OCI-LY3 (cell line): ENCODE measurements at regions not wholly inside any gene's neighbourhood (a gene's known extent, or its start where the extent isn't known, plus 50 kb on each side); places are given as distances from the start of the nearest gene placed in this dataset.

Source experiments
- CTCF ChIP-seq: fragments of 200-600, 300-600 bp; sonication (generic); IDR thresholded peaks from 2 replicates; pipeline ENCODE4 v1.5.1; 2014; ENCODE audit warnings: antibody characterized with exemption, low read length, low read depth
- EZH2phosphoT487 ChIP-seq: fragments of 200-600 bp; shearing (Covaris generic); IDR thresholded peaks from 2 replicates; pipeline ENCODE4 v1.6.1; 2018; ENCODE audit warnings: antibody characterized with exemption, mixed run types, low read depth

GRCh38 chr16:80477838-80478237, 63.0 kb upstream of the DYNLRB2 start:
- TF ChIP-seq CTCF (no peak), EZH2phosphoT487 (no peak)
